NB4 (cell line): ENCODE measurements at regions not wholly inside any gene's neighbourhood (a gene's known extent, or its start where the extent isn't known, plus 50 kb on each side); places are given as distances from the start of the nearest gene placed in this dataset.

Experiments used
- CTCF ChIP-seq: IDR thresholded peaks from one replicate; pipeline ENCODE4 v1.5.1; 2012; ENCODE audit warnings: low read depth, low read length
- MYC ChIP-seq: IDR thresholded peaks from 2 replicates; pipeline ENCODE4 v1.6.1; 2011; ENCODE audit warnings: low read depth, low read length
- POLR2A ChIP-seq: IDR thresholded peaks from 2 replicates; pipeline ENCODE4 v1.6.1; 2011; ENCODE audit warnings: mild to moderate bottlenecking; ENCODE audit not compliant: insufficient read length; ENCODE audit errors: extremely low read depth
- TF ChIP-seq, protein P1 (sequence below): IDR thresholded peaks from 2 replicates; pipeline ENCODE4 v1.6.1; 2011; ENCODE audit warnings: low read depth, low read length

GRCh38 chr2:145114726-145115125 is 594.8 kb upstream of the ZEB2 start:
- TF ChIP-seq CTCF (no peak), MYC (no peak), POLR2A (no peak)
- TF ChIP-seq, protein P1, sequence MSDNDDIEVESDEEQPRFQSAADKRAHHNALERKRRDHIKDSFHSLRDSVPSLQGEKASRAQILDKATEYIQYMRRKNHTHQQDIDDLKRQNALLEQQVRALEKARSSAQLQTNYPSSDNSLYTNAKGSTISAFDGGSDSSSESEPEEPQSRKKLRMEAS = no peak
